ENCODE measurements at regions not wholly inside any gene's neighbourhood (a gene's known extent, or its start where the extent isn't known, plus 50 kb on each side); places are given as distances from the start of the nearest gene placed in this dataset.

GRCh38 chr11:121688860-121689614, 236.3 kb upstream of the SORL1-AS1 start:
- DNase-seq (ENCODE audit: low read depth) (peak; percentile 28), FAIRE-seq (no peak)
- no peaks in the 10 kb centered on the region for H3K9me3 ChIP-seq (ENCODE audit: insufficient read depth, low read depth, low read length)
- Mint-ChIP-seq H3K36me3 (ENCODE audit: low read depth, unreplicated experiment) (no peaks in the 10 kb centered on the region), H3K4me3 (ENCODE audit: unreplicated experiment) (peak overlapping the region; percentile 18), H3K9me3 (ENCODE audit: unreplicated experiment) (no peaks in the 10 kb centered on the region), H3K27me3 (ENCODE audit: low read depth, unreplicated experiment) (no peaks in the 10 kb centered on the region), H3K27ac (ENCODE audit: unreplicated experiment) (peak overlapping the region; percentile 91), H3K4me1 (ENCODE audit: low read depth, unreplicated experiment) (peaks cover 31% of the 10 kb centered on the region)
- no peak overlapping the region for H3K27ac ChIP-seq (ENCODE audit: low read depth, low read length)
- no peaks in the 10 kb centered on the region for H4K20me1 ChIP-seq (ENCODE audit: insufficient read depth, low read length)
- no peaks in the 10 kb centered on the region for H3K27me3 ChIP-seq (ENCODE audit: insufficient read depth, low read length)
- no peak overlapping the region for H3K4me3 ChIP-seq (ENCODE audit: insufficient read depth, low read depth, low read length)
- H3K4me2 ChIP-seq (ENCODE audit: low read length), result peak overlapping the region; percentile 36
- TF ChIP-seq EZH2 (IDR thresholded peaks at IDR 0.05; ENCODE audit: insufficient read depth, low read length) (no peak), CTCF (IDR thresholded peaks at IDR 0.05; ENCODE audit: insufficient read depth, low read depth, low read length) (no peak)
- H3K79me2 ChIP-seq (ENCODE audit: insufficient read depth, low read length), result no peaks in the 10 kb centered on the region
- H3K9ac ChIP-seq (ENCODE audit: low read length), result no peak overlapping the region
- H2AFZ ChIP-seq (ENCODE audit: low read depth, low read length), result peak overlapping the region; percentile 6
- peaks cover 16% of the 10 kb centered on the region for H3K4me1 ChIP-seq (ENCODE audit: insufficient read depth, low read length)
- H3K36me3 ChIP-seq (ENCODE audit: insufficient read depth, low read length), result no peaks in the 10 kb centered on the region

- Mint-ChIP-seq H3K27me3 (ENCODE audit: low read depth, unreplicated experiment) (no peaks in the 10 kb centered on the region), H3K4me3 (ENCODE audit: unreplicated experiment) (no peak overlapping the region), H3K36me3 (ENCODE audit: low read depth, unreplicated experiment) (no peaks in the 10 kb centered on the region), H3K27ac (ENCODE audit: unreplicated experiment) (peak overlapping the region; percentile 84), H3K4me1 (ENCODE audit: low read depth, unreplicated experiment) (peaks cover 31% of the 10 kb centered on the region), H3K9me3 (ENCODE audit: unreplicated experiment) (no peaks in the 10 kb centered on the region)
- no peaks in the 10 kb centered on the region for H3K79me2 ChIP-seq (ENCODE audit: insufficient read depth, low read length)
- no peaks in the 10 kb centered on the region for H3K36me3 ChIP-seq (ENCODE audit: insufficient read depth, low read length)
- no peak overlapping the region for H3K27ac ChIP-seq (ENCODE audit: low read depth, low read length)
- TF ChIP-seq EZH2 (IDR thresholded peaks at IDR 0.05; ENCODE audit: insufficient read depth, low read length), result no peak
- TF ChIP-seq CTCF (IDR thresholded peaks at IDR 0.05; ENCODE audit: insufficient read depth, low read depth, low read length), result no peak
- FAIRE-seq, result no peak
- peak overlapping the region; percentile 58 for H3K4me2 ChIP-seq (ENCODE audit: low read length)
- peak overlapping the region; percentile 11 for H3K9ac ChIP-seq (ENCODE audit: low read length)
- peaks cover 16% of the 10 kb centered on the region for H3K4me1 ChIP-seq (ENCODE audit: insufficient read depth, low read length)
- no peaks in the 10 kb centered on the region for H3K9me3 ChIP-seq (ENCODE audit: insufficient read depth, low read depth, low read length)
- peak; percentile 78 for DNase-seq (ENCODE audit: low read depth)
- H4K20me1 ChIP-seq (ENCODE audit: insufficient read depth, low read length), result no peaks in the 10 kb centered on the region
- no peak overlapping the region for H3K4me3 ChIP-seq (ENCODE audit: insufficient read depth, low read depth, low read length)
- H3K27me3 ChIP-seq (ENCODE audit: insufficient read depth, low read length), result no peaks in the 10 kb centered on the region
- peak overlapping the region; percentile 55 for H2AFZ ChIP-seq (ENCODE audit: low read depth, low read length)
Measured at GRCh38 chr11:121688055-121688491, 235.3 kb upstream of the SORL1-AS1 start.

GRCh38 chr11:121683791-121684190, 231.0 kb upstream of the SORL1-AS1 start:
- Mint-ChIP-seq H3K27ac (ENCODE audit: unreplicated experiment) (no peak overlapping the region), H3K27me3 (ENCODE audit: low read depth, unreplicated experiment) (no peaks in the 10 kb centered on the region), H3K4me3 (ENCODE audit: unreplicated experiment) (no peak overlapping the region), H3K36me3 (ENCODE audit: low read depth, unreplicated experiment) (no peaks in the 10 kb centered on the region), H3K4me1 (ENCODE audit: low read depth, unreplicated experiment) (peaks cover 30% of the 10 kb centered on the region), H3K9me3 (ENCODE audit: unreplicated experiment) (peaks cover 3% of the 10 kb centered on the region)
- no peaks in the 10 kb centered on the region for H4K20me1 ChIP-seq (ENCODE audit: insufficient read depth, low read length)
- peaks cover 12% of the 10 kb centered on the region for H3K4me1 ChIP-seq (ENCODE audit: insufficient read depth, low read length)
- DNase-seq (ENCODE audit: low read depth), result no peak
- TF ChIP-seq EZH2 (IDR thresholded peaks at IDR 0.05; ENCODE audit: insufficient read depth, low read length) (no peak), CTCF (IDR thresholded peaks at IDR 0.05; ENCODE audit: insufficient read depth, low read depth, low read length) (no peak)
- H3K4me2 ChIP-seq (ENCODE audit: low read length), result no peak overlapping the region
- no peaks in the 10 kb centered on the region for H3K36me3 ChIP-seq (ENCODE audit: insufficient read depth, low read length)
- no peaks in the 10 kb centered on the region for H3K9me3 ChIP-seq (ENCODE audit: insufficient read depth, low read depth, low read length)
- H3K27ac ChIP-seq (ENCODE audit: low read depth, low read length), result no peak overlapping the region
- H3K79me2 ChIP-seq (ENCODE audit: insufficient read depth, low read length), result no peaks in the 10 kb centered on the region
- H3K27me3 ChIP-seq (ENCODE audit: insufficient read depth, low read length), result no peaks in the 10 kb centered on the region
- no peak overlapping the region for H3K4me3 ChIP-seq (ENCODE audit: insufficient read depth, low read depth, low read length)
- FAIRE-seq, result no peak
- H3K9ac ChIP-seq (ENCODE audit: low read length), result no peak overlapping the region
- no peak overlapping the region for H2AFZ ChIP-seq (ENCODE audit: low read depth, low read length)

Data from astrocyte (in vitro differentiated cells and primary cell).